Mammary epithelial cell (primary cell): ENCODE measurements at regions not wholly inside any gene's neighbourhood (a gene's known extent, or its start where the extent isn't known, plus 50 kb on each side); places are given as distances from the start of the nearest gene placed in this dataset.

Experiments used
- EZH2 ChIP-seq: IDR thresholded peaks from 2 replicates; pipeline ENCODE4 v1.6.1; 2012; ENCODE audit warnings: low read length, inconsistent platforms, borderline replicate concordance
- TF ChIP-seq, protein P1 (sequence below), 2 donors: IDR thresholded peaks in 1 of 2; conservative IDR thresholded peaks in 1 of 2; 2 replicates each; pipeline ENCODE4 v1.5.1; 2011 to 2012; ENCODE audit warnings: inconsistent platforms in 2 of 2, low read length in 2 of 2, mild to moderate bottlenecking in 2 of 2, control low read depth in 1 of 2, low read depth in 1 of 2; ENCODE audit not compliant: insufficient read depth in 1 of 2; ENCODE audit errors: extremely low read depth in 1 of 2

DNA sequence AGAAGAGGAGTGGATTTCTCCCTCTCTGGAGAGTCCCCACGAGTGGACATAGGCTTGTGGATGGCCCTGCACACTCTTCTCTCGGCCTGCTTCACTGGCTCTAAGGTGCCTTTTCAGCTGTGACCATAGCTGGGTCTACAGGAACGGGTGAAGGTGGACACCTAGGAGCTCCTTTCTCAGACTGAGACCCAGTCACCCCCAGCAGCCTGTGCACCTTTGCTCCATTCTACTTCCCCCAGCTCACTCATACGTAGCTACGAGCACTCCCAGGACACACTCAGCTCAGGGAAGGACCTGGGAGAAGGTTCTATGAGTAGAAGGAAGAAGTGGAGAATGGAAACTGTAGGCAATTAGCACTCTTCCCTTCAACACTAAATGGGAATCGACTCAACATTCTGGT, 272.0 kb upstream of the KLF6 start:
- TF ChIP-seq, protein P1, sequence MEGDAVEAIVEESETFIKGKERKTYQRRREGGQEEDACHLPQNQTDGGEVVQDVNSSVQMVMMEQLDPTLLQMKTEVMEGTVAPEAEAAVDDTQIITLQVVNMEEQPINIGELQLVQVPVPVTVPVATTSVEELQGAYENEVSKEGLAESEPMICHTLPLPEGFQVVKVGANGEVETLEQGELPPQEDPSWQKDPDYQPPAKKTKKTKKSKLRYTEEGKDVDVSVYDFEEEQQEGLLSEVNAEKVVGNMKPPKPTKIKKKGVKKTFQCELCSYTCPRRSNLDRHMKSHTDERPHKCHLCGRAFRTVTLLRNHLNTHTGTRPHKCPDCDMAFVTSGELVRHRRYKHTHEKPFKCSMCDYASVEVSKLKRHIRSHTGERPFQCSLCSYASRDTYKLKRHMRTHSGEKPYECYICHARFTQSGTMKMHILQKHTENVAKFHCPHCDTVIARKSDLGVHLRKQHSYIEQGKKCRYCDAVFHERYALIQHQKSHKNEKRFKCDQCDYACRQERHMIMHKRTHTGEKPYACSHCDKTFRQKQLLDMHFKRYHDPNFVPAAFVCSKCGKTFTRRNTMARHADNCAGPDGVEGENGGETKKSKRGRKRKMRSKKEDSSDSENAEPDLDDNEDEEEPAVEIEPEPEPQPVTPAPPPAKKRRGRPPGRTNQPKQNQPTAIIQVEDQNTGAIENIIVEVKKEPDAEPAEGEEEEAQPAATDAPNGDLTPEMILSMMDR (conservative IDR thresholded peaks at IDR 0.05 in 1 of 2, IDR thresholded peaks at IDR 0.05 in 1 of 2; ENCODE audit: extremely low read depth in 1 of 2, insufficient read depth in 1 of 2, low read depth in 1 of 2, low read length in 2 of 2): no peak
- TF ChIP-seq EZH2: no peak
